Endothelial cell of umbilical vein (primary cell): ENCODE measurements at regions not wholly inside any gene's neighbourhood (a gene's known extent, or its start where the extent isn't known, plus 50 kb on each side); places are given as distances from the start of the nearest gene placed in this dataset.

Experiments
- BruUV-seq: library from RNA; stranded (reverse); fragments of 400-500 nt; replicated peaks from 2 replicates; lab custom pipeline; 2021; lab: Mats Ljungman, UMichigan
- CTCF ChIA-PET: fragments of 300-600, 350-600 bp; sonication (Branson Sonifier 250); formaldehyde crosslinking; loops from one replicate; lab custom pipeline; 2021; ENCODE audit warnings: antibody characterized with exemption, inconsistent platforms; lab: Charles Lee
- POLR2A ChIA-PET: fragments of 300-600, 350-600 bp; sonication (Branson Sonifier 250); formaldehyde crosslinking; loops from one replicate; lab custom pipeline; 2021; ENCODE audit warnings: antibody characterized with exemption, inconsistent platforms; lab: Charles Lee
- DNase-seq: peaks from one replicate; pipeline ENCODE4 v3.0.0-alpha.2; 2011; ENCODE audit warnings: low read depth, low spot score
- FAIRE-seq: peaks from 2 replicates; lab custom pipeline; 2011; peaks lifted over from hg19 to GRCh38; lab: Jason Lieb, UNC
- H2AFZ ChIP-seq: 2 replicates; pipeline ENCODE4 v1.6.0; 2012; ENCODE audit warnings: low read depth, low read length, control low read depth, inconsistent platforms
- H3K27ac ChIP-seq: 2 replicates; pipeline ENCODE4 v1.5.1; 2011; ENCODE audit warnings: low read depth, mild to moderate bottlenecking, control low read depth, low read length, moderate library complexity; ENCODE audit not compliant: insufficient read depth
- H3K27me3 ChIP-seq, 2 experiments: 2 replicates each; pipeline versions ENCODE4 v1.6.0 to v1.6.1; 2011; ENCODE audit warnings: low read length in 2 of 2, mixed read lengths in 1 of 2; ENCODE audit not compliant: control insufficient read depth in 2 of 2, insufficient read depth in 2 of 2
- H3K36me3 ChIP-seq, 2 experiments: 2 replicates in 1 of 2; 3 replicates in 1 of 2; pipeline ENCODE4 v1.5.1; 2011; ENCODE audit warnings: low read length in 2 of 2, mild to moderate bottlenecking in 1 of 2, moderate library complexity in 1 of 2; ENCODE audit not compliant: control insufficient read depth in 2 of 2, insufficient read depth in 2 of 2; ENCODE audit errors: extremely low read depth in 1 of 2
- H3K4me1 ChIP-seq: 3 replicates; pipeline ENCODE4 v1.5.1; 2011; ENCODE audit warnings: mild to moderate bottlenecking, low read length; ENCODE audit not compliant: control insufficient read depth, insufficient read depth; ENCODE audit errors: extremely low read depth
- H3K4me2 ChIP-seq: 2 replicates; pipeline ENCODE4 v1.6.1; 2011; ENCODE audit warnings: low read length, control low read depth, mixed read lengths; ENCODE audit not compliant: insufficient read depth
- H3K4me3 ChIP-seq, 3 experiments: fragments of 200-600 bp in 1 of 3; sonication (generic), shearing (Covaris generic) in 1 of 3; replicated peaks in 1 of 3; 2 replicates each; pipeline ENCODE4 v1.5.1; 2011 to 2016; ENCODE audit warnings: control low read depth in 3 of 3, low read length in 3 of 3, mild to moderate bottlenecking in 2 of 3, inconsistent platforms in 1 of 3, low read depth in 1 of 3, moderate library complexity in 1 of 3; ENCODE audit not compliant: insufficient read depth in 1 of 3
- H3K79me2 ChIP-seq: 2 replicates; pipeline ENCODE4 v1.6.0; 2012; ENCODE audit warnings: low read length, inconsistent platforms; ENCODE audit not compliant: control insufficient read depth, insufficient read depth
- H3K9ac ChIP-seq: replicated peaks from 2 replicates; pipeline ENCODE3; 2011; ENCODE audit warnings: low read length, control low read depth; ENCODE audit not compliant: insufficient read depth; ENCODE audit errors: extremely low read depth
- H3K9me1 ChIP-seq: replicated peaks from 3 replicates; pipeline ENCODE4 v1.6.0; 2011; ENCODE audit warnings: mild to moderate bottlenecking, low read length; ENCODE audit not compliant: control insufficient read depth, insufficient read depth; ENCODE audit errors: extremely low read depth
- H3K9me3 ChIP-seq: replicated peaks from 2 replicates; pipeline ENCODE4 v1.5.1; 2012; ENCODE audit warnings: low read length, inconsistent platforms; ENCODE audit not compliant: control insufficient read depth, insufficient read depth
- H4K20me1 ChIP-seq: replicated peaks from 2 replicates; pipeline ENCODE3; 2011; ENCODE audit warnings: mild to moderate bottlenecking, low read length; ENCODE audit not compliant: control insufficient read depth, insufficient read depth; ENCODE audit errors: extremely low read depth
- EZH2 ChIP-seq: IDR thresholded peaks from 2 replicates; pipeline ENCODE4 v1.6.1; 2012; ENCODE audit warnings: borderline replicate concordance, low read depth, mild to moderate bottlenecking, moderate library complexity, low read length, inconsistent platforms; ENCODE audit not compliant: severe bottlenecking
- FOS ChIP-seq: IDR thresholded peaks from 2 replicates; pipeline ENCODE4 v1.6.1; 2011; ENCODE audit warnings: mild to moderate bottlenecking, low read length, moderate library complexity, borderline replicate concordance; ENCODE audit not compliant: insufficient read depth
- GATA2 ChIP-seq: IDR thresholded peaks from 2 replicates; pipeline ENCODE4 v1.7.0; 2011; ENCODE audit warnings: low read depth, mild to moderate bottlenecking, moderate library complexity, mixed read lengths, low read length; ENCODE audit not compliant: insufficient read length, insufficient read depth
- JUN ChIP-seq: IDR thresholded peaks from 2 replicates; pipeline ENCODE4 v1.6.1; 2011; ENCODE audit warnings: borderline replicate concordance, low read depth; ENCODE audit not compliant: insufficient read length, insufficient read depth
- MYC ChIP-seq: IDR thresholded peaks from one replicate; pipeline ENCODE4 v1.6.1; 2011; ENCODE audit warnings: mild to moderate bottlenecking, low read depth, low read length
- POLR2A ChIP-seq: IDR thresholded peaks from 2 replicates; pipeline ENCODE4 v1.6.1; 2012; ENCODE audit warnings: low read depth, mild to moderate bottlenecking, control low read depth, low read length
- POLR2AphosphoS5 ChIP-seq: IDR thresholded peaks from 2 replicates; pipeline ENCODE4 v1.6.1; 2012; ENCODE audit warnings: low read depth, mild to moderate bottlenecking, control low read depth, low read length, moderate library complexity; ENCODE audit not compliant: insufficient read depth
- dilution Hi-C: fragments of 300-500 bp; cut with MboI; formaldehyde crosslinking; loops from one replicate; pipeline ENCODE4 v1.15.0; 2019; ENCODE audit warnings: low sequenced_read_pairs; ENCODE audit not compliant: extremely low pct_ligation_motif_present
- intact Hi-C: fragments of 100-400 bp; cut with micrococcal nuclease; formaldehyde crosslinking; loops from one replicate; pipeline ENCODE4 v1.10.0; 2022
- TF ChIP-seq, protein P1 (sequence below), 2 donors: IDR thresholded peaks; 1 replicate in 1 of 2; 2 replicates in 1 of 2; pipeline ENCODE4 v1.5.1; 2011; ENCODE audit warnings: low read length in 2 of 2, mild to moderate bottlenecking in 2 of 2, moderate library complexity in 2 of 2, control low read depth in 1 of 2, inconsistent platforms in 1 of 2, low read depth in 1 of 2; ENCODE audit not compliant: insufficient read depth in 1 of 2; ENCODE audit errors: extremely low read depth in 1 of 2
- TF ChIP-seq, protein P2 (sequence below): IDR thresholded peaks from 2 replicates; pipeline ENCODE4 v1.6.1; 2011; ENCODE audit not compliant: insufficient read depth, insufficient read length

DNA sequence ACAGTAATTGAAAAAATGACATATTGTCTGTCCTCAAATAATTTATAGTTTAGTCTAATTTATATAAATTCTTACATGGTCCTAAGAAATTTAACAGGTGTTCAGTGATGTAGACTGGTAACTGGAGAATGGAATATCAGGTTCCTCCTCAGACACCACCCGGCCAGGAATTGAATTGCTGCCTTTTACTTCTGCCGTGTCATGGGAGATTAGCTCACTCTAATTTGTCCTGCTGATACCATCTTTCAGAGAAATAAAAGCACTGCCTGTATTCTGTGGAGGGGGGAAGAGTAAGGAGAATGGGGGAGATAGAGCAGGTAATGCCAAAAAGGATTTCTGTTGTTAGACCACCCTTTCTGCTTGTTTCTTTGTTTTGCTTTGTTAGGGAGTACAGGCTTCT lies 125.2 kb upstream of the KLHL4 start:
- TF ChIP-seq MYC (no peak), FOS (no peak), POLR2AphosphoS5 (no peak), JUN (no peak), POLR2A (no peak), GATA2 (no peak), EZH2 (no peak)
- TF ChIP-seq, protein P1, sequence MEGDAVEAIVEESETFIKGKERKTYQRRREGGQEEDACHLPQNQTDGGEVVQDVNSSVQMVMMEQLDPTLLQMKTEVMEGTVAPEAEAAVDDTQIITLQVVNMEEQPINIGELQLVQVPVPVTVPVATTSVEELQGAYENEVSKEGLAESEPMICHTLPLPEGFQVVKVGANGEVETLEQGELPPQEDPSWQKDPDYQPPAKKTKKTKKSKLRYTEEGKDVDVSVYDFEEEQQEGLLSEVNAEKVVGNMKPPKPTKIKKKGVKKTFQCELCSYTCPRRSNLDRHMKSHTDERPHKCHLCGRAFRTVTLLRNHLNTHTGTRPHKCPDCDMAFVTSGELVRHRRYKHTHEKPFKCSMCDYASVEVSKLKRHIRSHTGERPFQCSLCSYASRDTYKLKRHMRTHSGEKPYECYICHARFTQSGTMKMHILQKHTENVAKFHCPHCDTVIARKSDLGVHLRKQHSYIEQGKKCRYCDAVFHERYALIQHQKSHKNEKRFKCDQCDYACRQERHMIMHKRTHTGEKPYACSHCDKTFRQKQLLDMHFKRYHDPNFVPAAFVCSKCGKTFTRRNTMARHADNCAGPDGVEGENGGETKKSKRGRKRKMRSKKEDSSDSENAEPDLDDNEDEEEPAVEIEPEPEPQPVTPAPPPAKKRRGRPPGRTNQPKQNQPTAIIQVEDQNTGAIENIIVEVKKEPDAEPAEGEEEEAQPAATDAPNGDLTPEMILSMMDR (IDR thresholded peaks at IDR 0.05; ENCODE audit: extremely low read depth in 1 of 2, insufficient read depth in 1 of 2, low read depth in 1 of 2, low read length in 2 of 2): no peak
- TF ChIP-seq, protein P2, sequence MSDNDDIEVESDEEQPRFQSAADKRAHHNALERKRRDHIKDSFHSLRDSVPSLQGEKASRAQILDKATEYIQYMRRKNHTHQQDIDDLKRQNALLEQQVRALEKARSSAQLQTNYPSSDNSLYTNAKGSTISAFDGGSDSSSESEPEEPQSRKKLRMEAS: no peak
- Histone ChIP-seq H3K4me3 (no peak overlapping the region), H3K79me2 (no peaks in the 10 kb centered on the region), H3K9ac (no peak overlapping the region), H3K9me1 (no peaks in the 10 kb centered on the region), H3K27ac (peak overlapping the region; percentile 37), H3K27me3 (no peaks in the 10 kb centered on the region), H3K9me3 (no peaks in the 10 kb centered on the region), H2AFZ (no peak overlapping the region), H3K36me3 (no peaks in the 10 kb centered on the region), H3K4me1 (peaks cover 3% of the 10 kb centered on the region), H3K4me2 (no peak overlapping the region), H4K20me1 (no peaks in the 10 kb centered on the region)
- FAIRE-seq (no peak), DNase-seq (peak; percentile 36)
- POLR2A ChIA-PET: no interaction called here
- dilution Hi-C loops (no loop called here), intact Hi-C loops (loop anchor here (5.0 kb wide), 1 partner anchor 230 kb away; no protein-coding TSS in a partner anchor)
- no TSS peak for BruUV-seq
- CTCF ChIA-PET: interaction anchor here (0.9 to 1.7 kb wide), 2 partner anchors 15 to 17 kb away, joined by 3 to 5 read pairs; no protein-coding TSS in a partner anchor
